Muscle of leg (tissue), 3 donors: ENCODE measurements at regions not wholly inside any gene's neighbourhood (a gene's known extent, or its start where the extent isn't known, plus 50 kb on each side); places are given as distances from the start of the nearest gene placed in this dataset.
"Not testable (repeated sequence)": the region's sequence is repeated elsewhere in the genome, so short reads cannot be mapped to it uniquely, and the experiment has no call there.

Experiments used
- DNase-seq: peaks from one replicate; pipeline ENCODE4 v3.0.0; 2013
- H3K27ac ChIP-seq: one replicate; pipeline ENCODE4 v1.5.1; 2013; ENCODE audit warnings: mild to moderate bottlenecking, low read length, control low read depth
- H3K27me3 ChIP-seq: one replicate; pipeline ENCODE4 v1.6.1; 2013; ENCODE audit warnings: low read length; ENCODE audit not compliant: control insufficient read depth, insufficient read depth
- H3K36me3 ChIP-seq: one replicate; pipeline ENCODE4 v1.6.1; 2013; ENCODE audit warnings: low read length; ENCODE audit not compliant: control insufficient read depth, insufficient read depth
- H3K4me1 ChIP-seq: one replicate; pipeline ENCODE4 v1.6.1; 2013; ENCODE audit warnings: low read length; ENCODE audit not compliant: control insufficient read depth, insufficient read depth
- H3K4me3 ChIP-seq: one replicate; pipeline ENCODE4 v1.5.1; 2013; ENCODE audit warnings: low read length, control low read depth
- H3K9me3 ChIP-seq: replicated peaks from 2 replicates; pipeline ENCODE4 v1.6.1; 2013; ENCODE audit warnings: low read depth, low read length; ENCODE audit not compliant: control insufficient read depth
- WGBS: methylation state at CpG from one replicate; pipeline ENCODE4 v1.1.5; 2013; ENCODE audit warnings: missing lambda C conversion rate; ENCODE audit not compliant: insufficient coverage; 5-methylcytosine and 5-hydroxymethylcytosine counted together

DNA sequence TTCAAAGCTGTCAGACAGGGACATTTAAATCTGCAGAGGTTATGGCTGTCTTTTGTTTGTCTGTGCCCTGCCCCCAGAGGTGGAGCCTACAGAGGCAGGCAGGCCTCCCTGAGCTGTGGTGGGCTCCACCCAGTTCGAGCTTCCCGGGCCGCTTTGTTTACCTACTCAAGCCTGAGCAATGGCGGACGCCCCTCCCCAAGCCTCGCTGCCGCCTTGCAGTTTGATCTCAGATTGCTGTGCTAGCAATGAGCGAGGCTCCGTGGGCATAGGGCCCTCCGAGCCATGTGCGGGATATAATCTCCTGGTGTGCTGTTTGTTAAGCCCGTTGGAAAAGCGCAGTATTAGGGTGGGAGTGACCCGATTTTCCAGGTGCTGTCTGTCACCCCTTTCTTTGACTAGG is 787.0 kb upstream of the CRIM1 start:
- DNase-seq, H3K27me3 ChIP-seq, H3K9me3 ChIP-seq, H3K36me3 ChIP-seq, H3K4me1 ChIP-seq, H3K4me3 ChIP-seq, H3K27ac ChIP-seq: not testable (repeated sequence)
- WGBS: no CpG with 5 or more reads among the region's 14 CpGs

GRCh38 chr2:35562488-35562887 is 793.1 kb upstream of the CRIM1 start:
- H3K27ac ChIP-seq: no peak overlapping the region
- H3K36me3 ChIP-seq: no peaks in the 10 kb centered on the region
- H3K27me3 ChIP-seq: no peaks in the 10 kb centered on the region
- no peak overlapping the region for H3K4me3 ChIP-seq
- no peaks in the 10 kb centered on the region for H3K9me3 ChIP-seq
- DNase-seq: no peak
- no peaks in the 10 kb centered on the region for H3K4me1 ChIP-seq
- no CpG with 5 or more reads among the region's 2 CpGs for WGBS

DNA sequence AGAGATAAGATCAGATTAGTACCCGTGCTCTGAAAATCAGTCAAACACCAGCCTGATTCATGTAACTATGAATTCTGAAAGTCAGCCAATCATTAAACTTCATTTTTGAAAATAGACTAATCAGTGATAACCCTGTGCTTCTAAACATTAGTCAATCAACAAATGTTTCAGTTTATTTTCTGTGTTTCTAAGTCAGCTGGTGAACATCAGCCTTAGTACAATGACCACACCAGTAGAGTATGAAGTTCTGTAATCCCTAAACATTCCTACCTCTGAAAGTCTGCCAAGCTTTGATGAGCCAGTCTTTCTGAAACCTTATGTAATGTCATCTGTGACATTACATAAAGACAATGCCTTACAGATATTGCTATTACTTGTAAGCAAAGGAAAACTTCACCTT is 807.4 kb upstream of the CRIM1 start:
- Histone ChIP-seq H3K27me3 (no peaks in the 10 kb centered on the region), H3K27ac (no peak overlapping the region), H3K9me3 (no peaks in the 10 kb centered on the region), H3K36me3 (no peaks in the 10 kb centered on the region), H3K4me1 (no peaks in the 10 kb centered on the region), H3K4me3 (no peak overlapping the region)
- no CpG with 5 or more reads among the region's 1 CpG for WGBS
- DNase-seq: peak; percentile 69

GRCh38 chr2:35545301-35545700 is 810.3 kb upstream of the CRIM1 start:
- Histone ChIP-seq H3K4me3 (no peak overlapping the region), H3K36me3 (no peaks in the 10 kb centered on the region), H3K4me1 (no peaks in the 10 kb centered on the region), H3K27ac (no peak overlapping the region), H3K9me3 (no peaks in the 10 kb centered on the region), H3K27me3 (no peaks in the 10 kb centered on the region)
- no peak for DNase-seq
- no CpG with 5 or more reads among the region's 6 CpGs for WGBS

DNA sequence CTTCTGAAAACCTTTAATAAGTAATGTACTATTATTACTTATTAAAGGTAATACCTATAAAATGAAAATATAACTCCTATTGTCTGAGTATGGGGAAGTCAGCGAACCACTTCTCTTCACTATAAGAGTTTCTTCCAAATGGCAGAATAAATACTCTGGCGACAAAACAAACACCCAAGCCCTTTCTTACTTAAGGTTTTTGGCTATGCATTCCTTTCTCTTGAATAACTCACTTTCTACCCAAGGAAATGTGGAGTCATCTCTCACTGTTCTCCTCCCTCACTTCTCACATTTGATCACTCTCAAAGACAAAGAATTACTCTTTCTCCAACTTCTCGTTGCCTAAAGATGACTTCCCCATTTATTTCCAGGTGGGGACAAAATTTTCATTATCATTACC is 816.8 kb upstream of the CRIM1 start:
- H3K9me3 ChIP-seq: no peaks in the 10 kb centered on the region
- H3K27me3 ChIP-seq: no peaks in the 10 kb centered on the region
- 83% methylated on average over 1 of the region's 3 CpGs for WGBS
- no peak overlapping the region for H3K4me3 ChIP-seq
- no peak overlapping the region for H3K27ac ChIP-seq
- DNase-seq: no peak
- no peaks in the 10 kb centered on the region for H3K36me3 ChIP-seq
- no peaks in the 10 kb centered on the region for H3K4me1 ChIP-seq

GRCh38 chr2:35530615-35531135 is 824.9 kb upstream of the CRIM1 start:
- H3K4me1 ChIP-seq: no peaks in the 10 kb centered on the region
- no peak overlapping the region for H3K27ac ChIP-seq
- no peaks in the 10 kb centered on the region for H3K36me3 ChIP-seq
- peaks cover 15% of the 10 kb centered on the region for H3K9me3 ChIP-seq
- no peak for DNase-seq
- no peak overlapping the region for H3K4me3 ChIP-seq
- H3K27me3 ChIP-seq: no peaks in the 10 kb centered on the region
- 95% methylated on average over 3 of the region's 5 CpGs for WGBS

- H3K27me3 ChIP-seq: no peaks in the 10 kb centered on the region
- WGBS: no CpG with 5 or more reads among the region's 2 CpGs
- H3K9me3 ChIP-seq: peaks cover 26% of the 10 kb centered on the region
- no peak overlapping the region for H3K27ac ChIP-seq
- no peak overlapping the region for H3K4me3 ChIP-seq
- no peaks in the 10 kb centered on the region for H3K36me3 ChIP-seq
- no peaks in the 10 kb centered on the region for H3K4me1 ChIP-seq
- DNase-seq: no peak
Observed at GRCh38 chr2:35526741-35527140, 828.8 kb upstream of the CRIM1 start.

DNA sequence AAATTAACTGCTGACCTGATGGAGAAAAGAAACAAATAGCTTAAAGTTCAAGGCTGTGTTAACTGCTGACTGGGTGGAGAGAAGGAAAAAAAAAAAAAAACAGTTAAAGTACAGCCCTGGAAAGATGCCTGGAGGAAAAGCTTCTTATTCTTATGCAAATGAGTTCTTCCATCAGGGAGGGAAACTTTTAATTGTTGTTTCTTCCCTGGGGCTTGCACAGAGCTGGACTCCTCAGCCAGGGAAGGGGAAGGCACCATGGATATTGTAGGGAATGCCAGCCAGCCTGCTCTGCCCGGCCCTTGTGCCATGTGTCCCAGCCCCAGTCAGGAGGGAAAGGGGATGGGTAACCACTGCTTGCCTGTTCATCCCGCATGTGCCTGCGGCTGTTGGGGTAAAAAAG is 833.1 kb upstream of the CRIM1 start:
- Histone ChIP-seq H3K4me1 (no peaks in the 10 kb centered on the region), H3K36me3 (no peaks in the 10 kb centered on the region), H3K27ac (no peak overlapping the region), H3K27me3 (no peaks in the 10 kb centered on the region), H3K4me3 (no peak overlapping the region), H3K9me3 (peaks cover 26% of the 10 kb centered on the region)
- 87% methylated on average over 3 of the region's 3 CpGs for WGBS
- DNase-seq: no peak

- peaks cover 2% of the 10 kb centered on the region for H3K9me3 ChIP-seq
- no peaks in the 10 kb centered on the region for H3K4me1 ChIP-seq
- no peaks in the 10 kb centered on the region for H3K27me3 ChIP-seq
- no peaks in the 10 kb centered on the region for H3K36me3 ChIP-seq
- no peak overlapping the region for H3K4me3 ChIP-seq
- 76% methylated on average over 3 of the region's 3 CpGs for WGBS
- no peak overlapping the region for H3K27ac ChIP-seq
- DNase-seq: peak; percentile 5
Observed at GRCh38 chr2:35510636-35511035, 844.9 kb upstream of the CRIM1 start.

DNA sequence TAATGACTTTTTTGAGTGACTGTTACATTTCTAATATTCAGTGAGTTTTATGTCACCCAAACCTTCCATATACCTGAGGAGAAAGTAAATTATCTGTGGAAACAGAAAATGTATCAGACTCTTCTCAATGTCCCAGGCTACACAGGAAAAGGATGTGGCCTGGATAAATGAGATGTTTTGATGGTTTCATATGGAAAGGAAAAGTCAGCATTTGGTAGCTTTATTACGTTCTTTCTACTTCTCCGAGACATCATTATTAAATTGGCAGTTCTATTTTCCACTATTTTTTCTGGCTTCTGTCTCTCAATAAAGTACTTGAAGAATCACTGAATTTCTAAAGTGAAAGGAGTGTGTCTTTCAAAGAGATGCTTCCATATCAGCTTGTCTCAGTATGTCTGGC is 847.0 kb upstream of the CRIM1 start:
- no peak for DNase-seq
- Histone ChIP-seq H3K9me3 (peaks cover 3% of the 10 kb centered on the region), H3K27me3 (no peaks in the 10 kb centered on the region), H3K36me3 (no peaks in the 10 kb centered on the region), H3K27ac (no peak overlapping the region), H3K4me1 (no peaks in the 10 kb centered on the region), H3K4me3 (no peak overlapping the region)
- WGBS: no CpG with 5 or more reads among the region's 2 CpGs

GRCh38 chr2:35504419-35504818 is 851.2 kb upstream of the CRIM1 start:
- H3K4me3 ChIP-seq: no peak overlapping the region
- peaks cover 5% of the 10 kb centered on the region for H3K9me3 ChIP-seq
- WGBS: 73% methylated on average over 2 of the region's 3 CpGs
- DNase-seq: no peak
- H3K4me1 ChIP-seq: no peaks in the 10 kb centered on the region
- H3K27ac ChIP-seq: no peak overlapping the region
- no peaks in the 10 kb centered on the region for H3K27me3 ChIP-seq
- no peaks in the 10 kb centered on the region for H3K36me3 ChIP-seq
